ENCODE measurements at regions not wholly inside any gene's neighbourhood (a gene's known extent, or its start where the extent isn't known, plus 50 kb on each side); places are given as distances from the start of the nearest gene placed in this dataset.

- no peaks in the 10 kb centered on the region for H3K27me3 Mint-ChIP-seq
- H3K4me1 Mint-ChIP-seq, result no peaks in the 10 kb centered on the region
Observed at GRCh38 chrX:5242091-5242790, 986.4 kb downstream of the NLGN4X start.

GRCh38 chrX:5236749-5237148 lies 991.9 kb downstream of the NLGN4X start:
- CTCF ChIA-PET, result no interaction called here
- Mint-ChIP-seq H3K9me3 (peaks cover 6% of the 10 kb centered on the region), H3K4me1 (no peaks in the 10 kb centered on the region), H3K4me3 (no peak overlapping the region), H3K27me3 (no peaks in the 10 kb centered on the region), H3K27ac (no peak overlapping the region), H3K36me3 (no peaks in the 10 kb centered on the region)
- no peak for DNase-seq

More at GRCh38 chrX:5242091-5242790, 986.4 kb downstream of the NLGN4X start:
- H3K27ac Mint-ChIP-seq, result no peak overlapping the region
- peaks cover 2% of the 10 kb centered on the region for H3K9me3 Mint-ChIP-seq
- no peaks in the 10 kb centered on the region for H3K36me3 Mint-ChIP-seq
- no peak overlapping the region for H3K4me3 Mint-ChIP-seq
- CTCF ChIA-PET, result no interaction called here
- DNase-seq, result no peak

- DNase-seq, result no peak
- Mint-ChIP-seq H3K9me3 (peaks cover 6% of the 10 kb centered on the region), H3K4me3 (no peak overlapping the region), H3K27me3 (no peaks in the 10 kb centered on the region), H3K36me3 (no peaks in the 10 kb centered on the region), H3K4me1 (no peaks in the 10 kb centered on the region), H3K27ac (no peak overlapping the region)
- CTCF ChIA-PET, result no interaction called here
Observed at GRCh38 chrX:5236096-5236495, 992.6 kb downstream of the NLGN4X start.

- Mint-ChIP-seq H3K9me3 (peaks cover 5% of the 10 kb centered on the region), H3K4me1 (no peaks in the 10 kb centered on the region), H3K27ac (no peak overlapping the region), H3K27me3 (no peaks in the 10 kb centered on the region), H3K36me3 (no peaks in the 10 kb centered on the region), H3K4me3 (no peak overlapping the region)
- CTCF ChIA-PET, result no interaction called here
- no peak for DNase-seq
Observed at GRCh38 chrX:5233830-5234229, 994.8 kb downstream of the NLGN4X start.

GRCh38 chrX:5220421-5220820 lies 1008.2 kb downstream of the NLGN4X start:
- H3K4me3 Mint-ChIP-seq, result no peak overlapping the region
- H3K27me3 Mint-ChIP-seq, result no peaks in the 10 kb centered on the region
- CTCF ChIA-PET, result no interaction called here
- H3K9me3 Mint-ChIP-seq, result peaks cover 7% of the 10 kb centered on the region
- H3K36me3 Mint-ChIP-seq, result no peaks in the 10 kb centered on the region
- no peaks in the 10 kb centered on the region for H3K4me1 Mint-ChIP-seq
- DNase-seq, result no peak
- H3K27ac Mint-ChIP-seq, result no peak overlapping the region

- Mint-ChIP-seq H3K4me1 (no peaks in the 10 kb centered on the region), H3K9me3 (no peaks in the 10 kb centered on the region), H3K4me3 (no peak overlapping the region), H3K36me3 (no peaks in the 10 kb centered on the region), H3K27ac (no peak overlapping the region), H3K27me3 (no peaks in the 10 kb centered on the region)
- no peak for DNase-seq
- CTCF ChIA-PET, result no interaction called here
Observed at GRCh38 chrX:5194806-5195205, 1033.9 kb downstream of the NLGN4X start.

GRCh38 chrX:5180135-5180741 lies 1048.4 kb downstream of the NLGN4X start:
- Mint-ChIP-seq H3K4me3 (no peak overlapping the region), H3K27ac (no peak overlapping the region), H3K36me3 (no peaks in the 10 kb centered on the region), H3K9me3 (peaks cover 4% of the 10 kb centered on the region), H3K27me3 (no peaks in the 10 kb centered on the region), H3K4me1 (no peaks in the 10 kb centered on the region)
- no peak for DNase-seq
- CTCF ChIA-PET, result no interaction called here

- H3K36me3 Mint-ChIP-seq, result no peaks in the 10 kb centered on the region
- CTCF ChIA-PET, result no interaction called here
- no peak for DNase-seq
- H3K27ac Mint-ChIP-seq, result no peak overlapping the region
- H3K27me3 Mint-ChIP-seq, result no peaks in the 10 kb centered on the region
- H3K9me3 Mint-ChIP-seq, result peaks cover 3% of the 10 kb centered on the region
- H3K4me3 Mint-ChIP-seq, result no peak overlapping the region
- H3K4me1 Mint-ChIP-seq, result no peaks in the 10 kb centered on the region
Observed at GRCh38 chrX:5176766-5177165, 1051.9 kb downstream of the NLGN4X start.

GRCh38 chrX:5163663-5164062 lies 1065.0 kb downstream of the NLGN4X start:
- Mint-ChIP-seq H3K36me3 (no peaks in the 10 kb centered on the region), H3K9me3 (peaks cover 3% of the 10 kb centered on the region), H3K27me3 (no peaks in the 10 kb centered on the region), H3K4me3 (no peak overlapping the region), H3K27ac (no peak overlapping the region), H3K4me1 (no peaks in the 10 kb centered on the region)
- no peak for DNase-seq
- CTCF ChIA-PET, result no interaction called here

- Mint-ChIP-seq H3K4me1 (no peaks in the 10 kb centered on the region), H3K27me3 (no peaks in the 10 kb centered on the region), H3K27ac (no peak overlapping the region), H3K9me3 (no peaks in the 10 kb centered on the region), H3K36me3 (no peaks in the 10 kb centered on the region), H3K4me3 (no peak overlapping the region)
- DNase-seq, result no peak
- CTCF ChIA-PET, result no interaction called here
Observed at GRCh38 chrX:5155301-5155700, 1073.4 kb downstream of the NLGN4X start.

GRCh38 chrX:5145957-5146356 lies 1082.7 kb downstream of the NLGN4X start:
- H3K36me3 Mint-ChIP-seq, result no peaks in the 10 kb centered on the region
- H3K27me3 Mint-ChIP-seq, result no peaks in the 10 kb centered on the region
- no peaks in the 10 kb centered on the region for H3K4me1 Mint-ChIP-seq
- peaks cover 5% of the 10 kb centered on the region for H3K9me3 Mint-ChIP-seq
- H3K27ac Mint-ChIP-seq, result no peak overlapping the region
- DNase-seq, result no peak
- H3K4me3 Mint-ChIP-seq, result no peak overlapping the region
- CTCF ChIA-PET, result no interaction called here

- Mint-ChIP-seq H3K4me1 (no peaks in the 10 kb centered on the region), H3K9me3 (peaks cover 3% of the 10 kb centered on the region), H3K27me3 (no peaks in the 10 kb centered on the region), H3K27ac (no peak overlapping the region), H3K4me3 (no peak overlapping the region), H3K36me3 (no peaks in the 10 kb centered on the region)
- DNase-seq, result no peak
- CTCF ChIA-PET, result no interaction called here
Observed at GRCh38 chrX:5142644-5143043, 1086.0 kb downstream of the NLGN4X start.

GRCh38 chrX:5122181-5122678 lies 1106.4 kb downstream of the NLGN4X start:
- DNase-seq, result no peak
- H3K36me3 Mint-ChIP-seq, result no peaks in the 10 kb centered on the region
- no peak overlapping the region for H3K4me3 Mint-ChIP-seq
- CTCF ChIA-PET, result no interaction called here
- H3K27me3 Mint-ChIP-seq, result no peaks in the 10 kb centered on the region
- no peak overlapping the region for H3K27ac Mint-ChIP-seq
- H3K9me3 Mint-ChIP-seq, result peaks cover 4% of the 10 kb centered on the region
- H3K4me1 Mint-ChIP-seq, result no peaks in the 10 kb centered on the region

- Mint-ChIP-seq H3K9me3 (no peaks in the 10 kb centered on the region), H3K36me3 (no peaks in the 10 kb centered on the region), H3K4me3 (no peak overlapping the region), H3K4me1 (no peaks in the 10 kb centered on the region), H3K27me3 (no peaks in the 10 kb centered on the region), H3K27ac (no peak overlapping the region)
- DNase-seq, result no peak
- CTCF ChIA-PET, result no interaction called here
Observed at GRCh38 chrX:5117816-5118215, 1110.9 kb downstream of the NLGN4X start.

GRCh38 chrX:5113128-5113527 lies 1115.5 kb downstream of the NLGN4X start:
- no peaks in the 10 kb centered on the region for H3K27me3 Mint-ChIP-seq
- H3K4me1 Mint-ChIP-seq, result no peaks in the 10 kb centered on the region
- no peak overlapping the region for H3K27ac Mint-ChIP-seq
- H3K4me3 Mint-ChIP-seq, result no peak overlapping the region
- H3K36me3 Mint-ChIP-seq, result no peaks in the 10 kb centered on the region
- DNase-seq, result no peak
- CTCF ChIA-PET, result no interaction called here
- H3K9me3 Mint-ChIP-seq, result no peaks in the 10 kb centered on the region

Data from activated naive CD4-positive, alpha-beta T cell treated with anti-CD3 and anti-CD28 coated beads, Interleukin-2, amount 10 ng/mL, durations not matched to agents 7 days and 5 days (primary cell).